HG02981 (cell line): ENCODE measurements at regions not wholly inside any gene's neighbourhood (a gene's known extent, or its start where the extent isn't known, plus 50 kb on each side); places are given as distances from the start of the nearest gene placed in this dataset.
"Not testable (repeated sequence)": the region's sequence is repeated elsewhere in the genome, so short reads cannot be mapped to it uniquely, and the experiment has no call there.

Experiments
- ATAC-seq: cut with Tn5 transposase; IDR thresholded peaks from one replicate; pipeline ENCODE4 v1.9.1; 2021; ENCODE audit warnings: mild to moderate bottlenecking, moderate library complexity; ENCODE audit not compliant: unreplicated experiment

- peak; percentile 99 for ATAC-seq
Measured at GRCh38 chr1:113185463-113186104, 112.6 kb downstream of the LRIG2 start.

- ATAC-seq = no peak
Measured at GRCh38 chr1:113190078-113190477, 117.1 kb downstream of the LRIG2 start.

GRCh38 chr1:113190930-113191329, 117.9 kb downstream of the LRIG2 start:
- ATAC-seq = no peak

GRCh38 chr1:113191579-113192076, 118.6 kb downstream of the LRIG2 start:
- ATAC-seq = peak; percentile 59

GRCh38 chr1:113192242-113192641, 119.2 kb downstream of the LRIG2 start:
- no peak for ATAC-seq

- no peak for ATAC-seq
Measured at GRCh38 chr1:113192980-113193379, 120.0 kb downstream of the LRIG2 start.

- ATAC-seq = no peak
Measured at GRCh38 chr1:113194846-113195830, 122.1 kb downstream of the LRIG2 start.

DNA sequence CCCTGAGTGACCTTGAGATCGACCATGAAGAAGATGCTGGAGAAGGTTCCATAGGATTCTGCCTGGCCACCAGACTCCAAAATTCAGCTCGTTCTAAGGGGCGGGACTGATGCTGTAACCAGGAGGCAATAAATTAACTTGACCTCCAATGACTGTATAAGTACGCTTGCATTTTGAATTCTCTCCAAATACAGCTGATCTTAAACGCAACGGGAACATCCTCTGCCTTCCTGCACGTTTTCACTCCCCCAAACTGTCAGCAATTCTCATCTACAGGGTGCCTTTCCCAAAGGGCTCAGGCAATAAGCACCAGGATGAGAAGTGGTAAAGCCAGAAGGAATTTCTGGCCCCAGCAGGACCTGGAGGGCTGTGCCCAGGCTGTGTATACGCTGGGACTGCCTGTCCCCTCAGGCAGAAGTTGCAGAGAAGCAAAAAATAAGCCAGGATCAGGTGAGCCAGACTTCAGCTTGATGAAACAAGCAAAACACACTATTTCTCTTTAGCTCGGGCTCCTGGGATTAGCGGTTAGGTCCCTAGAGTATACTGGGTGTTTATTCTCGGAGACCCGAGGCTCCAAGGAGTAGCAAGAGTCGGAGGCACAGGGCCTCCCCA, 124.8 kb downstream of the LRIG2 start:
- ATAC-seq = no peak

DNA sequence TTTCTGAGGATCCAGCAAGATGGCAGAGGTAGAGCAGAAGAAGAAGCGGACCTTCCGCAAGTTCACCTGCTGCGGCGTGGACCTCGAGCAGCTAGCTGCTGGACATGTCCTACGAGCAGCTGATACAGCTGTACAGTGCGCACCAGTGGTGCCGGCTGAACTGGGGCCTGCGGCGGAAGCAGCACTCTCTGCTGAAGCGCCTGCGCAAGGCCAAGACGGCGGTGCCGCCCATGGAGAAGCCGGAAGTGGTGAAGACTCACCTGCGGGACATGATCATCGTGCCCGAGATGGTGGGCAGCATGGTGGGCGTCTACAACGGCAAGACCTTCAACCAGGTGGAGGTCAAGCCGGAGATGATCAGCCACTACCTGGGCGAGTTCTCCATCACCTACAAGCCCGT, 125.8 kb downstream of the LRIG2 start:
- ATAC-seq = no peak

GRCh38 chr1:113199760-113200455, 126.9 kb downstream of the LRIG2 start:
- no peak for ATAC-seq

- no peak for ATAC-seq
Measured at GRCh38 chr1:113201560-113201959, 128.6 kb downstream of the LRIG2 start.

- ATAC-seq = no peak
Measured at GRCh38 chr1:113205980-113206766, 133.2 kb downstream of the LRIG2 start.

DNA sequence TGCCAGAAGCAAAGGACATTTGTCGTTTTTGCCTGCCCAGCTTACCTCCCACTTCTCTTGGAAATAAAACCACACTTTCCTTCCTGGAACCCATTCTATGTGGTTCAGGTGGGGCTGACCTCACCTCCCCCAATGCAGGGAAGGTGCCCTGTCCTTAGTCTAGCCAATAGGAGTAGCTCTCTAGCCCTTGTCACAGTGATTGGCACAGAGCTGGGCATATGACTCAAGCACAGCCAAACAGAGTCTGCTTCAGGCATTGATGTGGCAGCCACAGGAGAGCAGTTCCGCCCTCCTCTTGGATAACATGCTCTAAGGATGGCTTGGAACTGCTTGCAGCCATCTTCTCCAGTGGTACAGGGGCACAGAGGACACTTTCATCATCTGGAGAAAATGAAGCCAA, 134.0 kb downstream of the LRIG2 start:
- no peak for ATAC-seq

DNA sequence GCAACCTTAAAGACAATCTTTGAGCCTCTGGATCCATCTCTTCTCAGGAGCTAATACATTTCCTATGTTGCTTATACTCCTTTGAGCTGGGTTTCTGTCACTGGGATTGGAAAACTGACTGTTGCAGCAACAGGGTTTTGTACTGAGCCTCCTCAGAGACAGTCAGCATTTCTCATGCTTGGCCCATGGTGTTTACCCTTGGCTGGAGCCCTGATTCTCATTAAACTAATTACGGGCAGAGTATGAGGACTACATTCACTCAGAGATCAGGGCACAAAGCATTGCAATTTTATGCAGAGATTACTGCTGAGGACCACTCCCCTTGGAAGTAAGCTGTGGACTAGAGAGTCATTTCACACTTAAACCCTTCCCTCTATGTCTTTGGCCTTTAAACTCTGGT, 134.5 kb downstream of the LRIG2 start:
- no peak for ATAC-seq

DNA sequence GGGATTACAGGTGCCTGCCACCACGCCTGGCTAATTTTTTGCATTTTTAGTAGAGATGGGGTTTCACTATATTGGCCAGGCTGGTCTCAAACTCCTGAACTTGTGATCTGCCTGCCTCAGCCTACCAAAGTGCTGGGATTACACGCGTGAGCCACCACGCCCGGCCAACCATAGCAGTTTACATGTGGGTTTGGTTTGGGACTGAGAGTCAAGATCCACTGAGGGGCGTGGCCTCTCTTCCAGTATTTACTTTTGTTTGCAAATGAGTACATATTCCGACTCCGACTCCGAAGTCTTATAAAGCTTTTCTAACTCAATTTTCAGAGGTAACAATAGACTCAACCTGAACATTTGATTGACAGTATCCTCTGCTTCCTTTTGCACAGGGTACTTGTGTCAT, 135.4 kb downstream of the LRIG2 start:
- not testable (repeated sequence) for ATAC-seq

GRCh38 chr1:113210248-113210647, 137.2 kb downstream of the LRIG2 start:
- ATAC-seq = no peak

DNA sequence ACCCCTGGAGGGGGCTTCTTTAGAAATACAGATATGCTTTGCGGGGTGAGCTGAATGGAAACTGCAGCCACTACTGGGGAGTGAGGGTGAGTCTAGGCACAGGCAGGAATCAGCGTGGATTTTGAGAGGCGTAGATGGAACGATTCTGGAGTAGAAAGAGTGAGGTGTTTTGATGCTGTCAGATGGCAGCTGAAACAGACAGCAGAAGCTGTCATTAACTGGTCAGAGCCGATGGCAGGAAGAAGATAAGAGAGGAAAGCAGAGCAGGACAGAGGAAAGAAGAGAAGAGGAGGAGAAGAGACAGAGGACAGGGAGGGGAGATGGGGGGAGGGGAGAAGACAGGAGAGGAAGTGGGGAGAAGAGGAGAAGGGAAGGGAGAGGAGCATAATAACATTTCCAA, 138.5 kb downstream of the LRIG2 start:
- no peak for ATAC-seq

GRCh38 chr1:113215015-113215414, 142.0 kb downstream of the LRIG2 start:
- ATAC-seq = no peak

DNA sequence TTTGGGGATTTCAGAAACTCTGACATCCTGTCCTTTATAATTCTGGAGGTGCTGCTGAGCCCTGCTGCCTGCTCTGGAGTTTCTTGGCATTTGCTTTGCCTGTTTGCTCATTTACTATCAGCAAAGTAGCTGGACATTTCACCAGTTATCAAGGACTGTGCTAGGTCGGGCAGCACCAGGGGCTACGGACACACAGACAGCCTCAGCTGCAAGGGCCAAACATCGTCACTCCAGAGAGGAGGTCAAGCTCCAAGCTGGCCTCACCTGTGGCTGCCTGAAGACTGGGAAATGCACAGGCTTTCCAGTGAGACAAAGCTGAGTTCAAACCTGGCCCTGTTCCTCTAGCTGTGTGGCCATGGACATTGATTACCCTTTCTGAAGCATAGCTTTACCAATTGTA, 143.7 kb downstream of the LRIG2 start:
- no peak for ATAC-seq
